Stimulated activated CD4-positive, alpha-beta T cell treated with anti-CD3 and anti-CD28 coated beads, Interleukin-4, amount 100 ng/mL, for 4 hours (primary cell): ENCODE measurements at regions not wholly inside any gene's neighbourhood (a gene's known extent, or its start where the extent isn't known, plus 50 kb on each side); places are given as distances from the start of the nearest gene placed in this dataset.

Experiments used
- DNase-seq, 2 experiments: peaks; one replicate each; pipeline ENCODE4 v3.0.0-alpha.2; 2020

GRCh38 chr2:18171191-18172139, 293.0 kb downstream of the KCNS3 start:
- no peak for DNase-seq

DNA sequence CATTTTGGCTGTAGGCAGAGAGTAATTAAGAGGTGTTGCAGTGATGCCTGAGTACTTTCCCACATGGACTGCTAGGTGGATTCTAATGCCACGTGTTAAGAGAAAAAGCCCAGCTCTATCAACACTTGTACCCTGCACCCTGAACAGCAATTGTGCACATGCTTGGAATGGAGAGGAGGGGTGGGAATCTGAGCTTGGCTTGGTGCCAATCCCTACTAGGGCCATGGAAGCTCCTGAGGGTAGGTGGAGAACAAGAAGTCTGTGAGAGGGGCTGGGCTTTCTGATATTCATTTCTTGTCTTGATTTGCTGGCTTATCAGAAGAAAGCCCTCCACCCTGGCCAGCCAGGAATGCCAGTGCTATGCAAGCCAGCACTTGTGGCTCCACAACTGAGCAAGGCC, 292.2 kb downstream of the KCNS3 start:
- DNase-seq = no peak

DNA sequence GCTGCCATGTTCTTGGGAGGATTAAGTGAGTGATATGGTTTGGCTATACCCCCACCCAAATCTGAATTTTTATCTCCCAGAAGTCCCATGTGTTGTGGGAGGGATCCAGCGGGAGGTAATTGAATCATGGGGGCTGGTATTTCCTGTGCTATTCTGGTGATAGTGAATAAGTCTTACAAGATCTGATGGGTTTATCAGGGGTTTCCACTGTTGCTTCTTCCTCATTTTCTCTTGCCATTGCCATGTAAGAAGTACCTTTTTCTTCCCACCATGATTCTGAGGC, 291.4 kb downstream of the KCNS3 start:
- no peak for DNase-seq

- DNase-seq = no peak
Measured at GRCh38 chr2:18169121-18169892, 290.8 kb downstream of the KCNS3 start.

DNA sequence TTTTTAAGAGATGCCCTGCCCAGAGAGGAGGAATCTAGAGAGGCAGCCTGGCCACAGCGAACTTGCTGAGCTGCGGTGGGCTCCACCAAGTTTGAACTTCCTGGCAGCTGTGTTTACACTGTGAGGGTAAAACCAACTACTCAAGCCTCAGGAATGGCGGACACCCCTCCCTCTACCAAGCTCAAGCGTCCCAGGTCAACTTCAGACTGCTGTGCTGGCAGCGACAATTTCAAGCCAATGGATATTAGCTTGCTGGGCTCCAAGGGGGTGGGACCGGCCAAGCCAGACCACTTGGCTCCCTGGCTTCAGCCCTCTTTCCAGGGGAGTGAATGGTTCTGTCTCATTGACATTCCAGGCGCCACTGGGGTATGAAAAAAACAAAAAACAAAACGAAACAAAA, 289.4 kb downstream of the KCNS3 start:
- DNase-seq = no peak

DNA sequence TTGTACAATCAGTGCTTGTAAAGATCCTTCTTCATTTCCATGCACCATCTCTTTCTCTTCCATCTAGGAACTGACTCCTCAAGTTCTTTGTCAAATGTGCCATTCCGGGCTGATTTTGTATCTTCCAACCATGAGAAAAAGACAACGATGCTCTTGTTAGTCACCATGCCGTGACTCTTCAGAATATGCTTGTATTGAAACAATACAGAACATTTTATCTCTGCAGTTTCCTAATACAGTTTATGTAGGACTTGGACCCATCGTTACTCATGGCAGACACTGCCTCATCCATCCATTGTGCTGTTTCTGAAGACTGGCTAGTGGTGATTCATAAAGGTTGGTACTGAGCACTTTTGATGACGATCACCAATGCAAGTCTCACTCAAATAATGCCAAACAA, 283.2 kb downstream of the KCNS3 start:
- no peak for DNase-seq

- DNase-seq = no peak
Measured at GRCh38 chr2:18159896-18160295, 281.4 kb downstream of the KCNS3 start.

DNA sequence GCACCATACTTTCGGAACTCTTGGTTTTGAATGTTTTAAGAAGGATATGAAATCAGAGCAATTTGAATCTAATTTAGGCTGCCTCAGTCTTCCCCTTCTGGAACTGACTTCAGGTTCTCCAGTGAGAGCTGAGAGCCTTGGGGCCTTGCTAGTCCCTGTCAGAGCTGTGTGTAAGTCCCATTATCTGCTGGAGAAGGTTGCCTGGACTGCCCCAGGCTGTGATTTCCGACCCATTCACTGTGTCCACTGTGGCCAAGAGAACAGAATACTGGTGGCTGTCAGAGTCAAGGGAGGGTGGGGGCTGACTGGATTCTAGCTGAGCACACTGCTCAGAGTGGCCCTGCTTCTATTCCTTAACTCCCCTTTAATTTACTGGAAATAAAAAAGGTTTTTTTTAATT, 278.0 kb downstream of the KCNS3 start:
- no peak for DNase-seq

DNA sequence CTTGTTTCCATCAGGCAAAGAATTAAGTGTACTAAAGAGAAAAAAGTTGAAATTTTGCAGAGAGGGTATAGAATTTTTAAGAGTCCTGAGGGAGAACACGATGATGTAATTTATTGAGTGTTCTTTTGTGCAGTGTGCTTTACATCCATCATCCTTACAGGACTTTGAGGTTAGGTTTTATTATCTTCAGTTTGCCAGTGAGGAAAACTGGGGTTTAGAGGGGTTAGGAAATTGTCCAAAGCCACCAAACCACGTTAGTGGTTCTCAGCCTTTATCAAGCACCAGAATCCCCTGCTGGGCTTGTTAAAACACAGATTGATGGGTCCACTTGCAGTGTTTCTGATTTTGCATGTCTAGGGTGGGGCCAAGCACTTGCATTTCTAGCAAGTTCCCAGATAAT, 277.5 kb downstream of the KCNS3 start:
- DNase-seq = no peak

DNA sequence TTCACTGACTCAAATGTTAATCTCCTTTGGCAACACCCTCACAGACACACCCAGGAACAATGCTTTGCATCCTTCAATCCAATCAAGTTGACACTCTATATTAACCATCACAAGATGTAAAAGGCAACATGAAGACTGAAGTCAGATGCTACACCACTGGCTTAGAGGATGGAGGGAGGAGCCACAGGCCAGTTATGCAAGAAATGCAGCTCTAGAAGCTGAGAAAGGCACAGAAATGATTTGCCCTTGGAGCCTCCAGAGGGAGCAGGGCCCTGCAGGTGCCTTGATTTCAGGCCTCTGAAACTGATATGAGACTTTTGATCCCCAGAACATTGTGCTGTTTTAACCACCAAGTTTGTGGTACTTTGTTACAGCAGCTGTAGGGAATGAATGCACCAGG, 276.3 kb downstream of the KCNS3 start:
- DNase-seq = no peak

- DNase-seq = no peak
Measured at GRCh38 chr2:18154259-18154658, 275.8 kb downstream of the KCNS3 start.

DNA sequence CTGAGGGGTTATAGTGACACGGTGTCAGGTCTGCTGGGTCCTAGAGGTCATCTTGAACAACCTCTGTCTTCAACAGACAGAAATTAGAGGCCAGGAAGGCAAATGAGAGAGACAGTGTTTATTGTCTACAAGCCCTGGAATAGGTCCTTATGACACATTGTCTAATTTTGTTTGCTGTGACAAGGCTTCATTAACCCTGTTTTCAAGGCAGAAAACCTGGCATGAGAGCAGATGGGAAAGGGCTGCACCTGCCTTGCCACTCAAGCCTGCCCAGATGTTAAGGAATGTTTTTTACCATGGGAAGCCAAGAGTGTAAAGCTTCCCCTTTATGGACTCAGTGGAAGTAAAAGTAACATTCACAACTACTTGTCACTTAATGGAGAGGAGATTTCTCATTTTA, 275.3 kb downstream of the KCNS3 start:
- DNase-seq = no peak

DNA sequence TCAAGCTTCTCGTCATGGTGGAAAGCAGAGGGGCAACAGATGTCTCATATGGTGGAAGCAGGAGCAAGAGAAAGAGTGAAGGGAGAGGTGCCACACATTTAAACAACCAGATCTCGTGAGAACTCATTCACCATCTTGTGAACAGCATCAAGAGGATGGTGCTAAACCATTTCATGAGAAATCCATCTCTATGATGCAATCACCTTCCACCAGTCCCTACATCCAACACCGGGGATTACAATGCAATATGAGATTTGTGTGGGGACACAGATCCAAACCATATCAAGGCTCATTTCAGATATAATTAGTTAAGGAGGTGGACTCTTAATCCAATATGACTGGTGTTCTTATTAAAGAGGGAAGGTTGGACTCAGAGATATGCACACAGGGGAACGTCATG, 272.8 kb downstream of the KCNS3 start:
- no peak for DNase-seq

- no peak for DNase-seq
Measured at GRCh38 chr2:18149660-18150246, 271.3 kb downstream of the KCNS3 start.

DNA sequence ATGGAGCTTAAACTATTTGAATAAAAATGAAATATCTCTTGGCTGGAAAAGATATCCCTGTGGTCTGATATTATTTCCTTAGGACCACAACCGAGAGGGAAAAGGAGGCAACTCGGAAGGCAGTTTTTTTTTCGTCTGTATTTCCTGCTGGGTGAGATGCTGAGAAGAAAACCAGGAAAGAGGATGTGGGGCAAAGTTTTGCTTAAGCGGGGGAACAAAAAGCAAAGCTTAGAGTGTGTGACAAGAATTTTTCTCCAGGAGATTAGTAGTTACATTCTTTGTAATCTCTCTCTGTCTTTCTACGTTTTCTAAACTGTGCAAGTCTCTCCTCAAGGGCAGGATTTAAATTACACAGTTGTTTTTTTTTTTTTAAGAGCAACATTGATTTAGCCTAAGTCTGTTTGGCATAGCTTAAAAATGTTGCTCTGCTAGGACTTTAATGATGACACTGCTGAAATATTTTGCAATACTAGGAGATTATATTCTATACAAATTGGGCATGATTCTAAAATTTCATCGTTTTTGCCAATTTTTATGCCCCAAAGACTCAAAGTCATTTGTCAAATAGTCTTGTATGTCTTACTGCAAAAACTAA, 258.5 kb downstream of the KCNS3 start:
- no peak for DNase-seq

DNA sequence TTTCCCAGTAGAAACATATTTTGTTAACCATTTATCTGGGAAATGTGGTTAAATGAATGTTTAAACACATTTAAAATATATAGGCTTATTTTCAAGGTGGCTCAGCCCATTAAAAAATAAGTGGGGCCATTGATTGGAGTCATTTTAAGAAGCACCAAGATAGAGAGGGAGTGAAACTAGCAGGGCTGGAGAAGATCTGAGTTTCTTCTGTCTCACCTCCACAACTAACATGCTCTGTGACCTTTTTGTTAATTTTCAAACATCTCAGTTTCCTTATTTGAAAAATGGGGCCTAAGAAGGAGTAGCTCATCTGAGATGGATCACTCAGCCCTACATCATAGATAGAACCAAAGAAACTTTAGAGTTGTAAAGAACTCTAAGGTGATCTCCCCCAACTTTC, 254.8 kb downstream of the KCNS3 start:
- DNase-seq = no peak

DNA sequence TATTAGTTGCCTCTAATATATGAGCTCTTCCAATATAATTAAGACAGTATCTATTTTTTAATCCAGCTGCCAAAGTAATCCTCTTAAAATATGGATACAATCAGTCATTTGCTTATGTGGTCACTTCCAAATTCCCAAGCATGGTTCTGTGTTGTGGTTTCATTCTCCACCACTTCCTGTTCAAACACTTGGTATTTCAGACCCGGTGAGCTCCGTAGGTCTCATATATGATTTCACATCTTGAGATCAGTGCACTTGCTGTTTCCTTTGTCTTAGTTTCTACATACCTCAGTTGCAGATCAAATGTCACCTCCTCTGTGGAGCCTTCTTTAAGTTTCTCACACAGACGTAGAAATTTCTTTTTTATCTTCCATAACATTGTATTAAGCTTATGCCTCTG, 254.2 kb downstream of the KCNS3 start:
- DNase-seq = no peak

- no peak for DNase-seq
Measured at GRCh38 chr2:18131761-18132160, 253.3 kb downstream of the KCNS3 start.

GRCh38 chr2:18129348-18129747, 250.9 kb downstream of the KCNS3 start:
- DNase-seq = no peak

- DNase-seq = no peak
Measured at GRCh38 chr2:18125303-18125702, 246.8 kb downstream of the KCNS3 start.

DNA sequence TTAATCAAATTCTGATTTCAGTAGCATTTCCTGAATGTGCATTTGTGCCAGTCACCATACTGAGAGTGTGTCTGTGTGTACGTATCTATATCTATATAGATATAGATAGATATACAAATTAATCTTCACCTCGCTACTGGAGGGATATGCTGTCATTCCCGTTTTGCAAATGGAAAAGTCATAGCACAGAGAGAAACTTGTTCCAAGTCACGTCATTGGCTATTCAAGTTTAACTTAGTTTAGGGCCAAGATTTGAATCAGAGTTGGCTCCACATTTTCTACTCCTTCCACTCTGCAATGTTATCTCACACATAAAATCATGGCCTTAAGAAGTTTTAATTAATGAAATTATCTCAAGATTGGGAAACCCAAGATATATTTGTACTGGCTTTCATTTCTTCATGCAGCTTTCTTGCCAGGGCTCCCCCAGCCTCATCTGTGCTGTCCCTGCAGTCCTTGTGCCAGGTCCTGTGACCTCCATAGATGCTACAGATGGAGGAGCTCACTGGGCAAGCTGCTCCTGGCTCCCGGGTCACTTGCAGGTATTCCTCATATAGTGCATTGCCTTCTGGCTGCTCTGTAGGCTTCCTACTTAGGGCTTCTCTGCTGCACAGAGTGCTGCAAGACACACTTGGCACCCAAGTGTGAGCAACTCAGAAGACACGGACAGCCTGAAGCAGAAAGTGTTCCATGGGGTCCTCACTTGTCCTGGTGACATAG, 245.8 kb downstream of the KCNS3 start:
- no peak for DNase-seq

DNA sequence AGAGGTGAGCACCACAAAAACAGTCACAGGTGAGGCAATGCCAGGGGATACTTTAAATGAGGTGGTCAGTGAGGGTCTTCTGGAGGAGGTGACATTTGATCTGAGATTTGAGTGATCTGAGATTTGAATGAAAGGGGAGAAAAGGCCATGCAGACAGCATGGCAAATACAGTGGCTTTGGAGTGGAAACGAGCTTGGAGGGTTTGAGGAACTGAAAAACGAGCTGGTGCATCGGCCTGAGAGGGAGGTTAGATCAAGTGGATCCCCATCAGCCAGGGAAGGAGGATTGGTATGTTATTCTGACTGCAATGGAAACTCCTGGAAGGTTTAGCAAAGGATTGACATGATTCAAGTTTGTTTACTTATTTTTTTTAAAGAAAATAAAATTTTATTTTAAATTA, 245.1 kb downstream of the KCNS3 start:
- DNase-seq = no peak

- DNase-seq = no peak
Measured at GRCh38 chr2:18123211-18123570, 244.7 kb downstream of the KCNS3 start.
